ENCODE measurements at regions not wholly inside any gene's neighbourhood (a gene's known extent, or its start where the extent isn't known, plus 50 kb on each side); places are given as distances from the start of the nearest gene placed in this dataset.

GRCh38 chr1:14194511-14194910 is 404.0 kb upstream of the KAZN start:
- CTCF ChIA-PET = no interaction called here
- intact Hi-C loops (cut with micrococcal nuclease) = no loop called here
- Histone ChIP-seq H3K4me3 (ENCODE audit: low read length) (no peak overlapping the region), H3K9me3 (ENCODE audit: control insufficient read depth in 2 of 3, low read length in 3 of 3) (no peaks in the 10 kb centered on the region), H3K27me3 (ENCODE audit: control insufficient read depth in 2 of 2, insufficient read depth in 2 of 2, low read length in 2 of 2) (no peaks in the 10 kb centered on the region), H3K4me1 (ENCODE audit: control insufficient read depth in 2 of 2, insufficient read depth in 2 of 2, low read length in 2 of 2) (no peaks in the 10 kb centered on the region), H3K27ac (ENCODE audit: low read depth, low read length) (no peak overlapping the region), H3K36me3 (ENCODE audit: control insufficient read depth in 2 of 3, insufficient read depth in 3 of 3, low read length in 3 of 3) (no peaks in the 10 kb centered on the region)
- Mint-ChIP-seq H3K9me3 (peaks cover 0 to 4% (median 0%) of the 10 kb centered on the region in 11 donors), H3K4me3 (no peak overlapping the region), H3K36me3 (no peaks in the 10 kb centered on the region), H3K27ac (no peak overlapping the region), H3K27me3 (peaks cover 0 to 17% (median 10%) of the 10 kb centered on the region in 5 donors), H3K4me1 (no peaks in the 10 kb centered on the region)
- ATAC-seq (no peak), DNase-seq (no peak)
- POLR2A ChIA-PET = no interaction called here

- H3K27ac ChIP-seq (ENCODE audit: low read depth, low read length) = no peak overlapping the region
- H3K9me3 ChIP-seq (ENCODE audit: control insufficient read depth in 2 of 3, low read length in 3 of 3) = no peaks in the 10 kb centered on the region
- H3K4me3 ChIP-seq (ENCODE audit: low read length) = no peak overlapping the region
- ChIA-PET POLR2A (no interaction called here), CTCF (no interaction called here)
- DNase-seq (no peak), ATAC-seq (no peak)
- H3K4me1 Mint-ChIP-seq = no peaks in the 10 kb centered on the region
- peaks cover 0 to 5% (median under 1%) of the 10 kb centered on the region in 11 donors for H3K9me3 Mint-ChIP-seq
- no peaks in the 10 kb centered on the region for H3K4me1 ChIP-seq (ENCODE audit: control insufficient read depth in 2 of 2, insufficient read depth in 2 of 2, low read length in 2 of 2)
- H3K36me3 ChIP-seq (ENCODE audit: control insufficient read depth in 2 of 3, insufficient read depth in 3 of 3, low read length in 3 of 3) = no peaks in the 10 kb centered on the region
- intact Hi-C loops (cut with micrococcal nuclease) = no loop called here
- no peaks in the 10 kb centered on the region for H3K36me3 Mint-ChIP-seq
- no peaks in the 10 kb centered on the region for H3K27me3 ChIP-seq (ENCODE audit: control insufficient read depth in 2 of 2, insufficient read depth in 2 of 2, low read length in 2 of 2)
- H3K27ac Mint-ChIP-seq = no peak overlapping the region
- no peak overlapping the region for H3K4me3 Mint-ChIP-seq
- H3K27me3 Mint-ChIP-seq = peaks cover 0 to 26% (median 6%) of the 10 kb centered on the region in 5 donors
Observed at GRCh38 chr1:14205066-14205465, 393.4 kb upstream of the KAZN start.

GRCh38 chr1:14215151-14215550 is 383.3 kb upstream of the KAZN start:
- no peaks in the 10 kb centered on the region for H3K27me3 ChIP-seq (ENCODE audit: control insufficient read depth in 2 of 2, insufficient read depth in 2 of 2, low read length in 2 of 2)
- peaks cover 0 to 7% (median 4%) of the 10 kb centered on the region in 5 donors for H3K36me3 Mint-ChIP-seq
- ChIA-PET POLR2A (no interaction called here), CTCF (no interaction called here)
- H3K4me1 ChIP-seq (ENCODE audit: control insufficient read depth in 2 of 2, insufficient read depth in 2 of 2, low read length in 2 of 2) = no peaks in the 10 kb centered on the region
- no peak overlapping the region for H3K27ac ChIP-seq (ENCODE audit: low read depth, low read length)
- no peak overlapping the region for H3K4me3 Mint-ChIP-seq
- intact Hi-C loops (cut with micrococcal nuclease) = no loop called here
- H3K27me3 Mint-ChIP-seq = peaks cover 0 to 22% (median 9%) of the 10 kb centered on the region in 5 donors
- no peak overlapping the region for H3K27ac Mint-ChIP-seq
- H3K36me3 ChIP-seq (ENCODE audit: control insufficient read depth in 2 of 3, insufficient read depth in 3 of 3, low read length in 3 of 3) = no peaks in the 10 kb centered on the region
- no peaks in the 10 kb centered on the region for H3K4me1 Mint-ChIP-seq
- DNase-seq (no peak), ATAC-seq (no peak)
- H3K9me3 ChIP-seq (ENCODE audit: control insufficient read depth in 2 of 3, low read length in 3 of 3) = no peaks in the 10 kb centered on the region
- peaks cover 5 to 28% (median 12%) of the 10 kb centered on the region in 11 donors for H3K9me3 Mint-ChIP-seq
- no peak overlapping the region for H3K4me3 ChIP-seq (ENCODE audit: low read length)

- H3K27ac Mint-ChIP-seq = no peak overlapping the region
- no peak overlapping the region for H3K27ac ChIP-seq (ENCODE audit: low read depth, low read length)
- H3K9me3 Mint-ChIP-seq = peaks cover 5 to 28% (median 11%) of the 10 kb centered on the region in 11 donors
- H3K27me3 Mint-ChIP-seq = peaks cover 0 to 29% (median 9%) of the 10 kb centered on the region in 5 donors
- no peak overlapping the region for H3K4me3 Mint-ChIP-seq
- H3K27me3 ChIP-seq (ENCODE audit: control insufficient read depth in 2 of 2, insufficient read depth in 2 of 2, low read length in 2 of 2) = no peaks in the 10 kb centered on the region
- no peak for DNase-seq
- no peak overlapping the region for H3K4me3 ChIP-seq (ENCODE audit: low read length)
- no peaks in the 10 kb centered on the region for H3K9me3 ChIP-seq (ENCODE audit: control insufficient read depth in 2 of 3, low read length in 3 of 3)
- no peaks in the 10 kb centered on the region for H3K4me1 ChIP-seq (ENCODE audit: control insufficient read depth in 2 of 2, insufficient read depth in 2 of 2, low read length in 2 of 2)
- peaks cover 0 to 7% (median 4%) of the 10 kb centered on the region in 5 donors for H3K36me3 Mint-ChIP-seq
- ChIA-PET POLR2A (no interaction called here), CTCF (no interaction called here)
- intact Hi-C loops (cut with micrococcal nuclease) = no loop called here
- ATAC-seq = no peak
- no peaks in the 10 kb centered on the region for H3K4me1 Mint-ChIP-seq
- no peaks in the 10 kb centered on the region for H3K36me3 ChIP-seq (ENCODE audit: control insufficient read depth in 2 of 3, insufficient read depth in 3 of 3, low read length in 3 of 3)
Observed at GRCh38 chr1:14217384-14217783, 381.1 kb upstream of the KAZN start.

- Mint-ChIP-seq H3K9me3 (peaks cover 5 to 32% (median 12%) of the 10 kb centered on the region in 11 donors), H3K27me3 (peaks cover 2 to 22% (median 14%) of the 10 kb centered on the region in 5 donors), H3K4me3 (no peak overlapping the region), H3K4me1 (no peaks in the 10 kb centered on the region), H3K27ac (no peak overlapping the region), H3K36me3 (peaks cover 0 to 4% (median 3%) of the 10 kb centered on the region in 5 donors)
- H3K4me3 ChIP-seq (ENCODE audit: low read length) = no peak overlapping the region
- POLR2A ChIA-PET = no interaction called here
- ATAC-seq (no peak), DNase-seq (no peak)
- intact Hi-C loops (cut with micrococcal nuclease) = no loop called here
- H3K27ac ChIP-seq (ENCODE audit: low read depth, low read length) = no peak overlapping the region
- no peaks in the 10 kb centered on the region for H3K9me3 ChIP-seq (ENCODE audit: control insufficient read depth in 2 of 3, low read length in 3 of 3)
- H3K4me1 ChIP-seq (ENCODE audit: control insufficient read depth in 2 of 2, insufficient read depth in 2 of 2, low read length in 2 of 2) = no peaks in the 10 kb centered on the region
- H3K27me3 ChIP-seq (ENCODE audit: control insufficient read depth in 2 of 2, insufficient read depth in 2 of 2, low read length in 2 of 2) = peaks cover 0 to 3% of the 10 kb centered on the region in 2 donors
- no peaks in the 10 kb centered on the region for H3K36me3 ChIP-seq (ENCODE audit: control insufficient read depth in 2 of 3, insufficient read depth in 3 of 3, low read length in 3 of 3)
- CTCF ChIA-PET = no interaction called here
Observed at GRCh38 chr1:14220324-14220723, 378.2 kb upstream of the KAZN start.

- peaks cover 0 to 4% (median 3%) of the 10 kb centered on the region in 5 donors for H3K36me3 Mint-ChIP-seq
- H3K9me3 Mint-ChIP-seq = peaks cover 5 to 32% (median 12%) of the 10 kb centered on the region in 11 donors
- no peaks in the 10 kb centered on the region for H3K4me1 ChIP-seq (ENCODE audit: control insufficient read depth in 2 of 2, insufficient read depth in 2 of 2, low read length in 2 of 2)
- no peak overlapping the region for H3K27ac ChIP-seq (ENCODE audit: low read depth, low read length)
- POLR2A ChIA-PET = no interaction called here
- peaks cover 2 to 22% (median 15%) of the 10 kb centered on the region in 5 donors for H3K27me3 Mint-ChIP-seq
- H3K27ac Mint-ChIP-seq = no peak overlapping the region
- no peaks in the 10 kb centered on the region for H3K4me1 Mint-ChIP-seq
- DNase-seq = no peak
- H3K27me3 ChIP-seq (ENCODE audit: control insufficient read depth in 2 of 2, insufficient read depth in 2 of 2, low read length in 2 of 2) = peaks cover 0 to 3% of the 10 kb centered on the region in 2 donors
- H3K36me3 ChIP-seq (ENCODE audit: control insufficient read depth in 2 of 3, insufficient read depth in 3 of 3, low read length in 3 of 3) = no peaks in the 10 kb centered on the region
- H3K9me3 ChIP-seq (ENCODE audit: control insufficient read depth in 2 of 3, low read length in 3 of 3) = no peaks in the 10 kb centered on the region
- no peak for ATAC-seq
- no peak overlapping the region for H3K4me3 Mint-ChIP-seq
- CTCF ChIA-PET = no interaction called here
- intact Hi-C loops (cut with micrococcal nuclease) = no loop called here
- H3K4me3 ChIP-seq (ENCODE audit: low read length) = no peak overlapping the region
Observed at GRCh38 chr1:14220811-14221210, 377.7 kb upstream of the KAZN start.

- no peaks in the 10 kb centered on the region for H3K4me1 Mint-ChIP-seq
- POLR2A ChIA-PET = no interaction called here
- Histone ChIP-seq H3K27me3 (ENCODE audit: control insufficient read depth in 2 of 2, insufficient read depth in 2 of 2, low read length in 2 of 2) (peaks cover 0 to 3% of the 10 kb centered on the region in 2 donors), H3K36me3 (ENCODE audit: control insufficient read depth in 2 of 3, insufficient read depth in 3 of 3, low read length in 3 of 3) (no peaks in the 10 kb centered on the region), H3K27ac (ENCODE audit: low read depth, low read length) (no peak overlapping the region), H3K4me3 (ENCODE audit: low read length) (no peak overlapping the region), H3K9me3 (ENCODE audit: control insufficient read depth in 2 of 3, low read length in 3 of 3) (no peaks in the 10 kb centered on the region), H3K4me1 (ENCODE audit: control insufficient read depth in 2 of 2, insufficient read depth in 2 of 2, low read length in 2 of 2) (no peaks in the 10 kb centered on the region)
- ATAC-seq (no peak), DNase-seq (no peak)
- peaks cover 3 to 26% (median 9%) of the 10 kb centered on the region in 11 donors for H3K9me3 Mint-ChIP-seq
- H3K27ac Mint-ChIP-seq = no peak overlapping the region
- intact Hi-C loops (cut with micrococcal nuclease) = no loop called here
- H3K36me3 Mint-ChIP-seq = peaks cover 0 to 3% (median 0%) of the 10 kb centered on the region in 5 donors
- CTCF ChIA-PET = no interaction called here
- no peak overlapping the region for H3K4me3 Mint-ChIP-seq
- peaks cover 2 to 22% (median 16%) of the 10 kb centered on the region in 5 donors for H3K27me3 Mint-ChIP-seq
Observed at GRCh38 chr1:14222086-14222485, 376.4 kb upstream of the KAZN start.

Data from naive thymus-derived CD4-positive, alpha-beta T cell (primary cell).